ENCODE measurements at regions not wholly inside any gene's neighbourhood (a gene's known extent, or its start where the extent isn't known, plus 50 kb on each side); places are given as distances from the start of the nearest gene placed in this dataset.

DNA sequence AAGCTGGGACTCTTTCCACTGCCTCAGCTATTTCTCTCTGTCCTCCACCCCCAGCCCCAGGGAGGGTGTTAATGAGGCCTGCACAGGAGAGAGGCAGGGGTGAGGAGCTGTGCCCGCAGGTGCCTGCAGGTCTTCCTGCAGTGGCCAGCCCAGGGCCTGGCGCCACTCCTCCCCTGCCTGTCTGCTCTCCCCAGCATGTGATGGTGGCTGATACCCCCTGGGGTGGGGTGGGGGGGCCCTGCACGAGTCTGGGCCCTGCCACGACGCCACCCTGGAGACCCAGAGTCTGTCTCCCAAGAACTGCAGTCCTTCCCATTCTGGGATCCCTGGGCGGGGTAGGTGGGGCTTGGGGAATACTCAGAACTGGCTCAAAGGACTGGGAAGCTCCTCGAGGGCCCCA, 166.4 kb upstream of the SMIM23 start:
- TF ChIP-seq, protein P1, sequence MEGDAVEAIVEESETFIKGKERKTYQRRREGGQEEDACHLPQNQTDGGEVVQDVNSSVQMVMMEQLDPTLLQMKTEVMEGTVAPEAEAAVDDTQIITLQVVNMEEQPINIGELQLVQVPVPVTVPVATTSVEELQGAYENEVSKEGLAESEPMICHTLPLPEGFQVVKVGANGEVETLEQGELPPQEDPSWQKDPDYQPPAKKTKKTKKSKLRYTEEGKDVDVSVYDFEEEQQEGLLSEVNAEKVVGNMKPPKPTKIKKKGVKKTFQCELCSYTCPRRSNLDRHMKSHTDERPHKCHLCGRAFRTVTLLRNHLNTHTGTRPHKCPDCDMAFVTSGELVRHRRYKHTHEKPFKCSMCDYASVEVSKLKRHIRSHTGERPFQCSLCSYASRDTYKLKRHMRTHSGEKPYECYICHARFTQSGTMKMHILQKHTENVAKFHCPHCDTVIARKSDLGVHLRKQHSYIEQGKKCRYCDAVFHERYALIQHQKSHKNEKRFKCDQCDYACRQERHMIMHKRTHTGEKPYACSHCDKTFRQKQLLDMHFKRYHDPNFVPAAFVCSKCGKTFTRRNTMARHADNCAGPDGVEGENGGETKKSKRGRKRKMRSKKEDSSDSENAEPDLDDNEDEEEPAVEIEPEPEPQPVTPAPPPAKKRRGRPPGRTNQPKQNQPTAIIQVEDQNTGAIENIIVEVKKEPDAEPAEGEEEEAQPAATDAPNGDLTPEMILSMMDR (IDR thresholded peaks at IDR 0.05), result no peak
- TF ChIP-seq POLR2A (IDR thresholded peaks at IDR 0.05) (no peak), EP300 (IDR thresholded peaks at IDR 0.05) (no peak)
